Panc1 (cell line): ENCODE measurements at regions not wholly inside any gene's neighbourhood (a gene's known extent, or its start where the extent isn't known, plus 50 kb on each side); places are given as distances from the start of the nearest gene placed in this dataset.

Source experiments
- ATAC-seq: fragments of 200-7000 bp; cut with Tn5 transposase; 2 replicates; pipeline ENCODE4 v1.9.1; 2020; ENCODE audit warnings: mild to moderate bottlenecking, moderate library complexity
- BruUV-seq: library from RNA; stranded (reverse); fragments of 400-500 nt; replicated peaks from 2 replicates; lab custom pipeline; 2021; lab: Mats Ljungman, UMichigan
- CTCF ChIA-PET: fragments of 300-600 bp; sonication (Branson Sonifier 250); formaldehyde crosslinking; loops from one replicate; lab custom pipeline; 2022; ENCODE audit warnings: antibody characterized with exemption; lab: Charles Lee
- POLR2A ChIA-PET: fragments of 300-600 bp; sonication (Branson Sonifier 250); formaldehyde crosslinking; loops from one replicate; lab custom pipeline; 2022; ENCODE audit warnings: antibody characterized with exemption; lab: Charles Lee
- DNase-seq: peaks from one replicate; pipeline ENCODE4 v3.0.0-alpha.2; 2010; ENCODE audit warnings: low read depth, low spot score
- H3K27ac ChIP-seq: 2 replicates; pipeline ENCODE4 v1.5.1; 2011; ENCODE audit warnings: mild to moderate bottlenecking, low read length, inconsistent platforms
- H3K27me3 ChIP-seq: fragments of 200-500 bp; sonication (Bioruptor generic); 2 replicates; pipeline ENCODE4 v1.6.0; 2014; ENCODE audit warnings: low read length, inconsistent platforms; ENCODE audit not compliant: control insufficient read depth, insufficient read depth
- H3K36me3 ChIP-seq: fragments of 200-500 bp; sonication (Bioruptor generic); 2 replicates; pipeline ENCODE4 v1.5.1; 2014; ENCODE audit warnings: inconsistent platforms, mild to moderate bottlenecking, low read length, moderate library complexity; ENCODE audit not compliant: control insufficient read depth, insufficient read depth
- H3K4me1 ChIP-seq: 2 replicates; pipeline ENCODE4 v1.5.1; 2011; ENCODE audit warnings: inconsistent platforms, mild to moderate bottlenecking, low read length, moderate library complexity; ENCODE audit not compliant: control insufficient read depth, insufficient read depth
- H3K4me3 ChIP-seq, 2 experiments: 2 replicates each; pipeline ENCODE4 v1.5.1; 2011 to 2012; ENCODE audit warnings: low read depth in 2 of 2, low read length in 2 of 2, mild to moderate bottlenecking in 2 of 2, inconsistent platforms in 1 of 2, moderate library complexity in 1 of 2
- H3K9me3 ChIP-seq: fragments of 200-500 bp; sonication (Bioruptor generic); 2 replicates; pipeline ENCODE4 v1.5.1; 2014; ENCODE audit warnings: low read depth, mild to moderate bottlenecking, inconsistent platforms, low read length, moderate library complexity; ENCODE audit not compliant: control insufficient read depth, insufficient read depth
- CTCF ChIP-seq: fragments of 450-650 bp; IDR thresholded peaks from 2 replicates; pipeline ENCODE4 v1.5.1; 2017; ENCODE audit warnings: mild to moderate bottlenecking
- POLR2AphosphoS5 ChIP-seq: IDR thresholded peaks from 2 replicates; pipeline ENCODE4 v1.6.1; 2012; ENCODE audit warnings: mild to moderate bottlenecking, low read depth, low read length, moderate library complexity
- REST ChIP-seq, 2 experiments: IDR thresholded peaks; 2 replicates each; pipeline ENCODE4 v1.6.1; 2011 to 2012; ENCODE audit warnings: low read depth in 2 of 2, control low read depth in 1 of 2, low read length in 1 of 2, mild to moderate bottlenecking in 1 of 2, moderate library complexity in 1 of 2; ENCODE audit not compliant: insufficient read depth in 1 of 2
- SIN3A ChIP-seq: IDR thresholded peaks from 2 replicates; pipeline ENCODE4 v1.6.1; 2012; ENCODE audit warnings: low read depth, mild to moderate bottlenecking, low read length, moderate library complexity, borderline replicate concordance; ENCODE audit not compliant: insufficient read depth
- TCF7L2 ChIP-seq: IDR thresholded peaks from 2 replicates; pipeline ENCODE4 v1.6.1; 2011; ENCODE audit warnings: mild to moderate bottlenecking, low read depth, low read length, inconsistent platforms
- in situ Hi-C: cut with HindIII; loops from 2 replicates; pipeline ENCODE4 v1.10.0; 2016; ENCODE audit warnings: low sequenced_read_pairs, low pct_unique_long_range_greater_than_20kb
- intact Hi-C: fragments of 100-400 bp; cut with micrococcal nuclease; formaldehyde crosslinking; loops from one replicate; pipeline ENCODE4 v1.10.0; 2022; ENCODE audit not compliant: unreplicated experiment

GRCh38 chr9:95606489-95607350 is 89.9 kb upstream of the PTCH1 start:
- intact Hi-C loops, result no loop called here
- DNase-seq, result no peak
- no peaks in the 10 kb centered on the region for H3K27me3 ChIP-seq
- H3K4me1 ChIP-seq, result no peaks in the 10 kb centered on the region
- in situ Hi-C loops, result no loop called here
- no peak for ATAC-seq
- CTCF ChIA-PET, result no interaction called here
- H3K27ac ChIP-seq, result no peak overlapping the region
- H3K4me3 ChIP-seq, result no peak overlapping the region
- POLR2A ChIA-PET, result interaction anchor here (0.6 to 0.7 kb wide), 2 partner anchors 481 to 909 kb away, joined by 4 to 5 read pairs; no protein-coding TSS in a partner anchor
- H3K36me3 ChIP-seq, result no peaks in the 10 kb centered on the region
- H3K9me3 ChIP-seq, result no peaks in the 10 kb centered on the region
- TF ChIP-seq TCF7L2 (no peak), POLR2AphosphoS5 (no peak), REST (IDR thresholded peaks at IDR 0.05; ENCODE audit: insufficient read depth in 1 of 2, low read depth in 2 of 2, low read length in 1 of 2) (no peak), CTCF (no peak), SIN3A (no peak)
- BruUV-seq, result no TSS peak

GRCh38 chr9:95605816-95606488 is 89.2 kb upstream of the PTCH1 start:
- intact Hi-C loops (no loop called here), in situ Hi-C loops (no loop called here)
- Histone ChIP-seq H3K4me3 (no peak overlapping the region), H3K4me1 (no peaks in the 10 kb centered on the region), H3K27me3 (no peaks in the 10 kb centered on the region), H3K9me3 (no peaks in the 10 kb centered on the region), H3K27ac (no peak overlapping the region), H3K36me3 (no peaks in the 10 kb centered on the region)
- ChIA-PET CTCF (no interaction called here), POLR2A (no interaction called here)
- BruUV-seq, result no TSS peak
- TF ChIP-seq SIN3A (no peak), POLR2AphosphoS5 (no peak), TCF7L2 (no peak), CTCF (no peak), REST (IDR thresholded peaks at IDR 0.05; ENCODE audit: insufficient read depth in 1 of 2, low read depth in 2 of 2, low read length in 1 of 2) (no peak)
- no peak for DNase-seq
- no peak for ATAC-seq
